Eye (tissue), 1 donor: ENCODE measurements at regions not wholly inside any gene's neighbourhood (a gene's known extent, or its start where the extent isn't known, plus 50 kb on each side); places are given as distances from the start of the nearest gene placed in this dataset.

ENCODE experiments used
- DNase-seq: peaks from one replicate; pipeline ENCODE4 v3.0.0-alpha.2; 2015

GRCh38 chr9:117945286-117945685 lies 241.1 kb downstream of the TLR4 start:
- DNase-seq, result no peak

- no peak for DNase-seq
Observed at GRCh38 chr9:117951127-117951526, 246.9 kb downstream of the TLR4 start.

- peak; percentile 13 for DNase-seq
Observed at GRCh38 chr9:117952581-117952980, 248.4 kb downstream of the TLR4 start.

- DNase-seq, result no peak
Observed at GRCh38 chr9:117957267-117957666, 253.1 kb downstream of the TLR4 start.

- DNase-seq, result no peak
Observed at GRCh38 chr9:117958726-117959125, 254.5 kb downstream of the TLR4 start.

- no peak for DNase-seq
Observed at GRCh38 chr9:117963493-117964090, 259.4 kb downstream of the TLR4 start.

GRCh38 chr9:117970276-117971050 lies 266.3 kb downstream of the TLR4 start:
- DNase-seq, result no peak

GRCh38 chr9:117974108-117974507 lies 269.9 kb downstream of the TLR4 start:
- DNase-seq, result no peak

- DNase-seq, result no peak
Observed at GRCh38 chr9:117979914-117980313, 275.7 kb downstream of the TLR4 start.

- DNase-seq, result no peak
Observed at GRCh38 chr9:117987945-117988344, 283.7 kb downstream of the TLR4 start.

- no peak for DNase-seq
Observed at GRCh38 chr9:117992006-117992405, 287.8 kb downstream of the TLR4 start.

- DNase-seq, result no peak
Observed at GRCh38 chr9:118000581-118000980, 296.4 kb downstream of the TLR4 start.

GRCh38 chr9:118003240-118003639 lies 299.0 kb downstream of the TLR4 start:
- no peak for DNase-seq

GRCh38 chr9:118008246-118008645 lies 304.0 kb downstream of the TLR4 start:
- no peak for DNase-seq

GRCh38 chr9:118009614-118010013 lies 305.4 kb downstream of the TLR4 start:
- no peak for DNase-seq

- DNase-seq, result no peak
Observed at GRCh38 chr9:118017607-118018122, 313.5 kb downstream of the TLR4 start.

- DNase-seq, result no peak
Observed at GRCh38 chr9:118023644-118024043, 319.4 kb downstream of the TLR4 start.

- no peak for DNase-seq
Observed at GRCh38 chr9:118028225-118028624, 324.0 kb downstream of the TLR4 start.

GRCh38 chr9:118029425-118029824 lies 325.2 kb downstream of the TLR4 start:
- no peak for DNase-seq

- DNase-seq, result no peak
Observed at GRCh38 chr9:118034701-118035100, 330.5 kb downstream of the TLR4 start.

- no peak for DNase-seq
Observed at GRCh38 chr9:118038713-118039112, 334.5 kb downstream of the TLR4 start.

- DNase-seq, result no peak
Observed at GRCh38 chr9:118058227-118058626, 354.0 kb downstream of the TLR4 start.

- DNase-seq, result peak; percentile 81
Observed at GRCh38 chr9:118059484-118060278, 355.5 kb downstream of the TLR4 start.

GRCh38 chr9:118083161-118083560 lies 379.0 kb downstream of the TLR4 start:
- no peak for DNase-seq
